GM12878 (cell line): ENCODE measurements at regions not wholly inside any gene's neighbourhood (a gene's known extent, or its start where the extent isn't known, plus 50 kb on each side); places are given as distances from the start of the nearest gene placed in this dataset.

ENCODE experiments used
- ATAC-seq: fragments of 200-7000 bp; cut with Tn5 transposase; 3 replicates; pipeline ENCODE4 v1.9.1; 2020; ENCODE audit warnings: mild to moderate bottlenecking, moderate library complexity
- BruUV-seq: library from RNA; stranded (reverse); fragments of 400-500 nt; replicated peaks from 2 replicates; lab custom pipeline; 2021; lab: Mats Ljungman, UMichigan
- CTCF ChIA-PET: fragments of 300-600 bp; sonication (Branson Sonifier 250); formaldehyde crosslinking; extraction: SDS; loops from one replicate; lab custom pipeline; 2021; ENCODE audit warnings: inconsistent platforms; lab: Yijun Ruan, JAX
- POLR2A ChIA-PET: fragments of 350-600 bp; formaldehyde crosslinking; extraction: SDS; loops from one replicate; lab custom pipeline; 2021; ENCODE audit warnings: inconsistent platforms; lab: Charles Lee
- RAD21 ChIA-PET: fragments of 300-600 bp; sonication (Branson Sonifier 250); formaldehyde crosslinking; loops from one replicate; lab custom pipeline; 2023; ENCODE audit warnings: antibody characterized with exemption; ENCODE audit not compliant: unreplicated experiment; lab: Charles Lee
- SMC1A ChIA-PET: fragments of 300-600 bp; sonication (Branson Sonifier 250); formaldehyde crosslinking; loops from one replicate; lab custom pipeline; 2023; ENCODE audit not compliant: unreplicated experiment, uncharacterized antibody; lab: Charles Lee
- DNase-seq: peaks from one replicate; pipeline ENCODE4 v3.0.0-alpha.2; 2011; ENCODE audit warnings: low read depth, low spot score
- FAIRE-seq: peaks from 3 replicates; lab custom pipeline; 2011; peaks lifted over from hg19 to GRCh38; lab: Jason Lieb, UNC
- H2AFZ ChIP-seq: 2 replicates; pipeline ENCODE4 v1.6.0; 2011; ENCODE audit warnings: low read depth, low read length, control low read depth; ENCODE audit not compliant: control insufficient read depth
- H3K27ac ChIP-seq: 2 replicates; pipeline ENCODE4 v1.5.1; 2011; ENCODE audit warnings: control low read depth; ENCODE audit not compliant: control insufficient read depth, insufficient read depth
- H3K27me3 ChIP-seq, 2 experiments: replicated peaks in 1 of 2; 2 replicates each; pipeline versions ENCODE4 v1.6.0 to v1.6.1; 2011; ENCODE audit warnings: low read length in 1 of 2; ENCODE audit not compliant: control insufficient read depth in 2 of 2, insufficient read depth in 2 of 2
- H3K36me3 ChIP-seq, 2 experiments: 2 replicates each; pipeline ENCODE4 v1.5.1; 2011; ENCODE audit warnings: low read length in 1 of 2; ENCODE audit not compliant: control insufficient read depth in 2 of 2, insufficient read depth in 2 of 2
- H3K4me1 ChIP-seq: 2 replicates; pipeline ENCODE4 v1.6.1; 2011; ENCODE audit warnings: mild to moderate bottlenecking, low read length, moderate library complexity, mixed read lengths; ENCODE audit not compliant: control insufficient read depth, insufficient read depth
- H3K4me2 ChIP-seq: 2 replicates; pipeline ENCODE4 v1.6.0; 2011; ENCODE audit warnings: control low read depth; ENCODE audit not compliant: control insufficient read depth, insufficient read depth
- H3K4me3 ChIP-seq: fragments of 200-600 bp; sonication (generic); 2 replicates; pipeline ENCODE4 v1.5.1; 2016
- H3K79me2 ChIP-seq: 2 replicates; pipeline ENCODE4 v1.6.0; 2011; ENCODE audit warnings: low read length; ENCODE audit not compliant: control insufficient read depth, insufficient read depth
- H3K9ac ChIP-seq: 2 replicates; pipeline ENCODE4 v1.8.0; 2011; ENCODE audit warnings: low read length, control low read depth, mixed read lengths; ENCODE audit not compliant: control insufficient read depth, insufficient read depth
- H3K9me3 ChIP-seq: replicated peaks from 3 replicates; pipeline ENCODE4 v1.5.1; 2011; ENCODE audit warnings: mild to moderate bottlenecking, low read length; ENCODE audit not compliant: control insufficient read depth, insufficient read depth
- H4K20me1 ChIP-seq: 2 replicates; pipeline ENCODE4 v1.6.0; 2011; ENCODE audit not compliant: control insufficient read depth, insufficient read depth
- ATF3 ChIP-seq: IDR thresholded peaks from 2 replicates; pipeline ENCODE4 v1.6.1; 2011; ENCODE audit warnings: low read depth, mild to moderate bottlenecking, low read length, moderate library complexity, borderline replicate concordance; ENCODE audit errors: extremely low read depth
- CBX3 ChIP-seq: fragments of 200-600 bp; sonication (generic); IDR thresholded peaks from 2 replicates; pipeline ENCODE4 v1.6.1; 2016; ENCODE audit warnings: low read depth, borderline replicate concordance
- EED ChIP-seq: sonication (generic); IDR thresholded peaks from 2 replicates; pipeline ENCODE4 v1.6.1; 2016; ENCODE audit warnings: antibody characterized with exemption, low read depth
- EZH2 ChIP-seq: IDR thresholded peaks from 2 replicates; pipeline ENCODE4 v1.6.1; 2012; ENCODE audit warnings: low read depth, mild to moderate bottlenecking, control low read depth, inconsistent platforms, low read length, borderline replicate concordance; ENCODE audit not compliant: control insufficient read depth
- KAT2A ChIP-seq: conservative IDR thresholded peaks from 2 replicates; pipeline ENCODE4 v1.6.1; 2011; ENCODE audit warnings: low read depth, low read length; ENCODE audit not compliant: control insufficient read depth
- NBN ChIP-seq: fragments of 450-650 bp; IDR thresholded peaks from 2 replicates; pipeline ENCODE4 v1.6.1; 2016
- NR2C2 ChIP-seq: IDR thresholded peaks from 2 replicates; pipeline ENCODE4 v1.6.1; 2011; ENCODE audit warnings: borderline replicate concordance, low read depth; ENCODE audit not compliant: control insufficient read depth, insufficient read length
- PAX8 ChIP-seq: fragments of 450-650 bp; IDR thresholded peaks from 2 replicates; pipeline ENCODE4 v1.6.1; 2017; ENCODE audit warnings: mild to moderate bottlenecking, moderate library complexity
- RUNX3 ChIP-seq: IDR thresholded peaks from 2 replicates; pipeline ENCODE4 v1.6.1; 2012; ENCODE audit warnings: low read length, inconsistent platforms
- TCF7 ChIP-seq: IDR thresholded peaks from 2 replicates; pipeline ENCODE4 v1.6.1; 2014; ENCODE audit warnings: antibody characterized with exemption, borderline replicate concordance
- ZSCAN29 ChIP-seq: fragments of 450-650 bp; IDR thresholded peaks from 2 replicates; pipeline ENCODE4 v1.6.1; 2017; ENCODE audit warnings: mild to moderate bottlenecking, moderate library complexity
- WGBS: methylation state at CpG from one replicate; pipeline ENCODE4 v1.1.6; 2016; ENCODE audit warnings: low lambda C conversion rate; ENCODE audit not compliant: insufficient replicate concordance, insufficient coverage; ENCODE audit errors: missing lambda C conversion rate; 5-methylcytosine and 5-hydroxymethylcytosine counted together
- in situ Hi-C: fragments of 300-500 bp; cut with MboI; formaldehyde crosslinking; loops from 9 replicates; pipeline ENCODE4 v1.14.3; 2018; ENCODE audit warnings: mixed read lengths
- intact Hi-C: fragments of 100-400 bp; cut with micrococcal nuclease; formaldehyde crosslinking; loops from one replicate; pipeline ENCODE4 v1.14.2; 2022; ENCODE audit not compliant: unreplicated experiment
- TF ChIP-seq, protein P1 (sequence below): IDR thresholded peaks from 2 replicates; pipeline ENCODE4 v1.6.1; 2012; ENCODE audit warnings: mild to moderate bottlenecking, low read depth, low read length
- TF ChIP-seq, protein P2 (sequence below): fragments of 450-650 bp; IDR thresholded peaks from 2 replicates; pipeline ENCODE4 v1.6.1; 2017; ENCODE audit warnings: mild to moderate bottlenecking, low read depth, inconsistent platforms; ENCODE audit not compliant: poor library complexity, severe bottlenecking

DNA sequence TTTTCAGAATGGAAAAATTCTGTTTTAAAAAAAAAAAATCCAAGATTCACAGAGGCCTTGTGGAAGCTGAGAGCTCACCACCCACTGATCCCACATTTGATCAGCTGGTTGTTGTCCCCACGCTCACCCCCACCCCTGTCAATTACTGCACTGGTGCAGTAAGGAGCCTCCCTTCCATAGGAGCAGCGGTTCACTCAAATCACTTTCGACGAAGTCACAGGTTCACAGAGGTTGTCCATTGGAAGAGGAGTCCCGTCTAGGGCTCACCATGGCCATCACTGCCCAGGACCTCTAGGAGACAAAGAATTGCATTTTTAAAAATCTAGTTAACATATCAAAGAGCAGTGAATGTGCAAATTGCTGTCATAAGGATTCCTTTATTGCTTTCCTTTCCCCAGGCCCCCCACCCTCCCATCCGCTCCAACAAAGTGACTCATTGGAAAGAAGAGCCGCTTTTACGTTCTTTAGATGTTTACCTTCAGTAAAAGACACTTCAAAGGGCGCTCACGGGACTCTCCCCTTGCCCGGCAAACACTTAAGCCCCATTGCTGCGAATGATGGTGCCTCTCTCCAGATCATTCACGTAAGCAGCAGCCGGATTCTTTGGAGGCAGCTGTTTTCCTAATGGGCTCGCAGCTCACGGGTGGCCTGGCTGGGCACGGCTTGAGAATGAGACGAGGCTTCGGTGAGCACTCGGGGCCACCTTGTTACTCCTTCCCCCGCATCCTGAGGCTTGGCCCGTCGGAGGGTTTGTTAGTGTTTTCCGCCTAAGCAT lies 165.5 kb upstream of the SALL3 start:
- in situ Hi-C loops = no loop called here
- 29% methylated on average over 24 of the region's 24 CpGs for WGBS
- H4K20me1 ChIP-seq = no peaks in the 10 kb centered on the region
- no peak overlapping the region for H3K4me3 ChIP-seq
- H3K79me2 ChIP-seq = no peaks in the 10 kb centered on the region
- H3K4me1 ChIP-seq = no peaks in the 10 kb centered on the region
- TF ChIP-seq CBX3 (no peak), TCF7 (no peak), EED (no peak), NBN (no peak), ATF3 (no peak), NR2C2 (no peak), KAT2A (no peak), RUNX3 (no peak), ZSCAN29 (no peak), EZH2 (no peak), PAX8 (no peak)
- TF ChIP-seq, protein P1, sequence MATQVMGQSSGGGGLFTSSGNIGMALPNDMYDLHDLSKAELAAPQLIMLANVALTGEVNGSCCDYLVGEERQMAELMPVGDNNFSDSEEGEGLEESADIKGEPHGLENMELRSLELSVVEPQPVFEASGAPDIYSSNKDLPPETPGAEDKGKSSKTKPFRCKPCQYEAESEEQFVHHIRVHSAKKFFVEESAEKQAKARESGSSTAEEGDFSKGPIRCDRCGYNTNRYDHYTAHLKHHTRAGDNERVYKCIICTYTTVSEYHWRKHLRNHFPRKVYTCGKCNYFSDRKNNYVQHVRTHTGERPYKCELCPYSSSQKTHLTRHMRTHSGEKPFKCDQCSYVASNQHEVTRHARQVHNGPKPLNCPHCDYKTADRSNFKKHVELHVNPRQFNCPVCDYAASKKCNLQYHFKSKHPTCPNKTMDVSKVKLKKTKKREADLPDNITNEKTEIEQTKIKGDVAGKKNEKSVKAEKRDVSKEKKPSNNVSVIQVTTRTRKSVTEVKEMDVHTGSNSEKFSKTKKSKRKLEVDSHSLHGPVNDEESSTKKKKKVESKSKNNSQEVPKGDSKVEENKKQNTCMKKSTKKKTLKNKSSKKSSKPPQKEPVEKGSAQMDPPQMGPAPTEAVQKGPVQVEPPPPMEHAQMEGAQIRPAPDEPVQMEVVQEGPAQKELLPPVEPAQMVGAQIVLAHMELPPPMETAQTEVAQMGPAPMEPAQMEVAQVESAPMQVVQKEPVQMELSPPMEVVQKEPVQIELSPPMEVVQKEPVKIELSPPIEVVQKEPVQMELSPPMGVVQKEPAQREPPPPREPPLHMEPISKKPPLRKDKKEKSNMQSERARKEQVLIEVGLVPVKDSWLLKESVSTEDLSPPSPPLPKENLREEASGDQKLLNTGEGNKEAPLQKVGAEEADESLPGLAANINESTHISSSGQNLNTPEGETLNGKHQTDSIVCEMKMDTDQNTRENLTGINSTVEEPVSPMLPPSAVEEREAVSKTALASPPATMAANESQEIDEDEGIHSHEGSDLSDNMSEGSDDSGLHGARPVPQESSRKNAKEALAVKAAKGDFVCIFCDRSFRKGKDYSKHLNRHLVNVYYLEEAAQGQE = no peak
- TF ChIP-seq, protein P2, sequence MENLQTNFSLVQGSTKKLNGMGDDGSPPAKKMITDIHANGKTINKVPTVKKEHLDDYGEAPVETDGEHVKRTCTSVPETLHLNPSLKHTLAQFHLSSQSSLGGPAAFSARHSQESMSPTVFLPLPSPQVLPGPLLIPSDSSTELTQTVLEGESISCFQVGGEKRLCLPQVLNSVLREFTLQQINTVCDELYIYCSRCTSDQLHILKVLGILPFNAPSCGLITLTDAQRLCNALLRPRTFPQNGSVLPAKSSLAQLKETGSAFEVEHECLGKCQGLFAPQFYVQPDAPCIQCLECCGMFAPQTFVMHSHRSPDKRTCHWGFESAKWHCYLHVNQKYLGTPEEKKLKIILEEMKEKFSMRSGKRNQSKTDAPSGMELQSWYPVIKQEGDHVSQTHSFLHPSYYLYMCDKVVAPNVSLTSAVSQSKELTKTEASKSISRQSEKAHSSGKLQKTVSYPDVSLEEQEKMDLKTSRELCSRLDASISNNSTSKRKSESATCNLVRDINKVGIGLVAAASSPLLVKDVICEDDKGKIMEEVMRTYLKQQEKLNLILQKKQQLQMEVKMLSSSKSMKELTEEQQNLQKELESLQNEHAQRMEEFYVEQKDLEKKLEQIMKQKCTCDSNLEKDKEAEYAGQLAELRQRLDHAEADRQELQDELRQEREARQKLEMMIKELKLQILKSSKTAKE = no peak
- SMC1A ChIA-PET = interaction anchor here (0.6 kb wide), 1 partner anchor 585 kb away, joined by 3 read pairs; no protein-coding TSS in a partner anchor
- no peaks in the 10 kb centered on the region for H3K27me3 ChIP-seq
- RAD21 ChIA-PET = no interaction called here
- H2AFZ ChIP-seq = no peak overlapping the region
- ATAC-seq (no peak), DNase-seq (no peak), FAIRE-seq (no peak)
- H3K4me2 ChIP-seq = no peak overlapping the region
- no peak overlapping the region for H3K27ac ChIP-seq
- CTCF ChIA-PET = no interaction called here
- H3K9me3 ChIP-seq = no peaks in the 10 kb centered on the region; the same call in 2 of the 3 replicates
- POLR2A ChIA-PET = no interaction called here
- no TSS peak for BruUV-seq
- H3K9ac ChIP-seq = no peak overlapping the region
- H3K36me3 ChIP-seq = no peaks in the 10 kb centered on the region
- intact Hi-C loops = no loop called here
